Colonic mucosa (tissue), 4 donors: ENCODE measurements at regions not wholly inside any gene's neighbourhood (a gene's known extent, or its start where the extent isn't known, plus 50 kb on each side); places are given as distances from the start of the nearest gene placed in this dataset.

ENCODE experiments used
- DNase-seq: peaks from one replicate; pipeline ENCODE4 v3.0.0-alpha.2; 2020
- H3K27ac ChIP-seq: fragments of 200-600 bp; one replicate; pipeline ENCODE4 v1.8.0; 2021
- H3K27me3 ChIP-seq: fragments of 200-600 bp; one replicate; pipeline ENCODE4 v1.8.0; 2021
- H3K36me3 ChIP-seq: fragments of 200-600 bp; one replicate; pipeline ENCODE4 v1.8.0; 2021
- H3K4me1 ChIP-seq: fragments of 200-600 bp; one replicate; pipeline ENCODE4 v1.8.0; 2021; ENCODE audit warnings: mild to moderate bottlenecking
- H3K4me3 ChIP-seq: fragments of 200-600 bp; one replicate; pipeline ENCODE4 v1.8.0; 2021
- H3K9ac ChIP-seq, 2 donors: one replicate each; pipeline ENCODE4 v1.7.0; 2013; ENCODE audit warnings: control low read depth in 2 of 2, low read depth in 2 of 2, low read length in 2 of 2
- H3K9me3 ChIP-seq: fragments of 200-600 bp; one replicate; pipeline ENCODE4 v1.8.0; 2021
- intact Hi-C: fragments of 100-400 bp; cut with DNase I; formaldehyde crosslinking; loops from one replicate; pipeline ENCODE4 v1.14.1; 2022
- TF ChIP-seq, protein P1 (sequence below): fragments of 200-600 bp; IDR thresholded peaks from one replicate; pipeline ENCODE4 v1.8.0; 2022; ENCODE audit warnings: antibody characterized with exemption, mild to moderate bottlenecking
- donor health status: healthy.
- donor health status: DM: no; HTN: no; CAD: no.
- donor health status: DM: no; HTN: no; CAD: no.

DNA sequence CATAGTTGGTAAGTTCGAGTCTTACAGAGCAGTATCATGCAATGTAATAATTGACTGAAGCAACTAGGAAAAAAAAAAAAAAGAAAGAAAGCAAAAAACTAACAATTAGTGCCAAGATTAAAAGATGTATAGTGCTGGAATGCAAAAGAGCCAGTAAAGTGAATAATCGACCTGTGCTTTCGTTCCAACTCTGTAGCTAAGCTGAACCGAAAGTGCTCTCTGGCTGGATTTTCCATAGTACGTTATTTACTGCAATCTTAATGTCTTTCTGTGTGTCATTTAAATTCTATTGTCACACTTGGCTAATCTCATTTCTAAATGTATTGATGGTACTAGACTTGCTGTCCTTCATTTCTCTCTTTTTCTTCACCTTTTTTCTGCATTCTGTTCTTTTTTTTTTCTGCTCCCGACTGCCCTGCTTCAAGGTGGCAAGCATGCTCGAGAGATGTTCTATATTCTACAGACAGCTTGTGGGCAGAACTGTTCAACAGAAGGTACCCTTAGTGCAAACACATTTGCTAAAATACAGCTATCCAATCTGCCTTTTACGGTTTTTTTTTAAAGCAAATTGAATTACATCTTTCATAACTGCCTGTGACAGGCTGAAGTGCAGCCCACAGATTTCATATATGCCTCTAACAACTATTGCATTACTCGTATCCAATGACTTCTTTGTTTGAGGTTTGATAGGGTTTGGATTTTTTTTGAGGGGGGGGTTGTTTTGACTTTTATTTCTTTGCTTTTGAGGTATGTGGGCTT lies 204.2 kb upstream of the MTNR1B start:
- Histone ChIP-seq H3K4me3 (no peak overlapping the region), H3K4me1 (no peaks in the 10 kb centered on the region), H3K27ac (no peak overlapping the region), H3K36me3 (no peaks in the 10 kb centered on the region), H3K9me3 (no peaks in the 10 kb centered on the region), H3K9ac (no peak overlapping the region), H3K27me3 (no peaks in the 10 kb centered on the region)
- intact Hi-C loops, result no loop called here
- no peak for DNase-seq
- TF ChIP-seq, protein P1, sequence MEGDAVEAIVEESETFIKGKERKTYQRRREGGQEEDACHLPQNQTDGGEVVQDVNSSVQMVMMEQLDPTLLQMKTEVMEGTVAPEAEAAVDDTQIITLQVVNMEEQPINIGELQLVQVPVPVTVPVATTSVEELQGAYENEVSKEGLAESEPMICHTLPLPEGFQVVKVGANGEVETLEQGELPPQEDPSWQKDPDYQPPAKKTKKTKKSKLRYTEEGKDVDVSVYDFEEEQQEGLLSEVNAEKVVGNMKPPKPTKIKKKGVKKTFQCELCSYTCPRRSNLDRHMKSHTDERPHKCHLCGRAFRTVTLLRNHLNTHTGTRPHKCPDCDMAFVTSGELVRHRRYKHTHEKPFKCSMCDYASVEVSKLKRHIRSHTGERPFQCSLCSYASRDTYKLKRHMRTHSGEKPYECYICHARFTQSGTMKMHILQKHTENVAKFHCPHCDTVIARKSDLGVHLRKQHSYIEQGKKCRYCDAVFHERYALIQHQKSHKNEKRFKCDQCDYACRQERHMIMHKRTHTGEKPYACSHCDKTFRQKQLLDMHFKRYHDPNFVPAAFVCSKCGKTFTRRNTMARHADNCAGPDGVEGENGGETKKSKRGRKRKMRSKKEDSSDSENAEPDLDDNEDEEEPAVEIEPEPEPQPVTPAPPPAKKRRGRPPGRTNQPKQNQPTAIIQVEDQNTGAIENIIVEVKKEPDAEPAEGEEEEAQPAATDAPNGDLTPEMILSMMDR, result no peak

DNA sequence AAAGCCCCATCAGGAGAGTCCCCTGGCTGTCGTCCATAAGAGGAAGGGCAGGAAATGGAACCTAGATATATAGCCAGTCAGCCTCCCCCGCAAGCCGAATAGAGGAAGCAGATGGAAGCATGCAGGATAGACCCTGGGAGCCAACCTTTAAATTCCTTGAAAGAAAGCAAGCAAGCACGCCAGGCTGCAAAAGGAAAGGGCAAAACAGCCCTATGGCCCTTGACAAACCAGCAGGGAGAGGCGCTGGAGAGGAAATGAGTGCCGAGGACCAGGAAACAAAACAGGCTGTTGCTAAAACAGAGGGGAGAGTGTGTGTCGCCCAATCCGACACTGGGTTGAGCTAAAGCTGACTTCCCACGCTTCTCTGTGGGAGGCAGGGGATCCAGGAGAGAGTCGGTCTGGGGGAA lies 203.5 kb upstream of the MTNR1B start:
- Histone ChIP-seq H3K36me3 (no peaks in the 10 kb centered on the region), H3K27me3 (no peaks in the 10 kb centered on the region), H3K4me3 (no peak overlapping the region), H3K4me1 (no peaks in the 10 kb centered on the region), H3K27ac (no peak overlapping the region), H3K9ac (no peak overlapping the region), H3K9me3 (no peaks in the 10 kb centered on the region)
- peak; percentile 17 for DNase-seq
- intact Hi-C loops, result no loop called here
- TF ChIP-seq, protein P1, result no peak

DNA sequence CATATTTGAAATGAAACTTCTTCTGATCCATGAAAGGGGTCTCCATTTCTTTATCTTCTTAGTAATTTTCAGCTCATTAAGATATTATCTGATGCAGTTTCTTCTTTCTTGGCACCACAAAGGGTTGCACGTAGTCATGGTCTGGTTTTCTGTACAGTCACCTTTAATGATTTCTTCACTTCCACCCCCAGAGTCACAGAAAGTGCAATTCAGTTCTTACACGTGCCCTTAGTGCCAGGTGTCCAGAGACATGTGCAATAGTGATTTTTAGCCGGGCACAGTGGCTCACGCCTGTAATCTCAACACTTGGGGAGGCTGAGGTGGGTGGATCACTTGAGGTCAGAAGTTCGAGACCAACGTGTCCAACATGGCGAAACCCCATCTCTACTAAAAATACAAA lies 202.8 kb upstream of the MTNR1B start:
- Histone ChIP-seq H3K27ac (no peak overlapping the region), H3K9ac (no peak overlapping the region), H3K4me1 (no peaks in the 10 kb centered on the region), H3K27me3 (no peaks in the 10 kb centered on the region), H3K36me3 (no peaks in the 10 kb centered on the region), H3K4me3 (no peak overlapping the region), H3K9me3 (no peaks in the 10 kb centered on the region)
- intact Hi-C loops, result no loop called here
- DNase-seq, result no peak
- TF ChIP-seq, protein P1, result no peak

DNA sequence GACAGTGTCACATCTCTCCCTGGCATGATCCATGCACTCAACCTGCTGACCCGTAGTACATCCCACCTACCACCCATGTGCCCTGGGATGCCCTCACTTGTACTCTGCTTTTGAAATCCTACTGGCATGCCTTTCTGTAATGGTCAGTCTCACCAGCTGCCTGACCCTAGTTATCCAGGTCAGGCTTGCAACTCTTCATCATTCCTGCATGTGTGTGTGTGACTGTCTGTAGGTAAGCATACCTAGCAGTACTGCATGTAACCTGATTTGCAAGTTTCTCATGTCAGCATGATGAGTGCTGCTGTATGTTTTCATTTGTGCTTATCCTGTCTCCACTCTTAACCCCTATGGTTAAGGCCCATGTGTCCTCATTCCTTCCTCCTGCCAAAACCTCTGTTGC lies 202.0 kb upstream of the MTNR1B start:
- H3K27me3 ChIP-seq, result no peaks in the 10 kb centered on the region

DNA sequence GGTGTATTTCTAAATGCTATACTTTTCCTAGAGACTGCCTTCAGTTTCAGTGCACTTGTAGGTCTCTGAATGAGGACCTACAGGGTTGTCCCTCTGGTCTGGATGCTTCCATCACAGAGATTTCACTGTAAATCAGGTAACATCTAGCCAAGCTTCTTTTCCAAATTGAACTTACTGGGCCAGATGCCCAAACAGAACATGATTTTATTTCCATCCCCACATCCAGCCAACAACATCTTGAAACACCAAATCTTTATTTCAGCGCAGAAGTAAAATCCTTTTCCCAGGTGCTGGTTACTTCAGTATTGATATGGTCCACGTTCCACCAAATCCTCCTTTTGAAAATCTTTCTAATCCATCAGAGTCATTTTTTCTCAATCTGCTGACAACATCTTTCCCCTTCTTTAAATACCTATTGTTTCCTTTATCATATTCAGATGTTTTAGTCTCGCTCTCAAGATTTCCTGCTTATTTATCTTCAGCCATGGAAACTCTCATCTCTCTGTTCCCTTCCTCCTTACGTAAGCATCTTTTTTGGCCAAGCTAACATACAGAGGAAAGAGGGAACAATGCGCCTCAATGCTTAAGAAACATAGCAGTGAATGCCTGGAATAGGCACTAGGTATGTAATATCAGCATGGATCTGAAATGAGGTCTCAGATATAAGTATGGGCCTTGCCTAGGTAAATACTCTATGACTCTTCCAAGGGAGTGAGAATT lies 201.2 kb upstream of the MTNR1B start:
- TF ChIP-seq, protein P1, result no peak
- intact Hi-C loops, result no loop called here

More for the DNA sequence above, 202.0 kb upstream of the MTNR1B start:
- H3K9me3 ChIP-seq, result no peaks in the 10 kb centered on the region
- H3K27ac ChIP-seq, result no peak overlapping the region
- H3K4me3 ChIP-seq, result no peak overlapping the region
- H3K36me3 ChIP-seq, result no peaks in the 10 kb centered on the region
- TF ChIP-seq, protein P1, result no peak
- intact Hi-C loops, result no loop called here
- H3K4me1 ChIP-seq, result no peaks in the 10 kb centered on the region
- H3K9ac ChIP-seq, result no peak overlapping the region
- no peak for DNase-seq

More for the DNA sequence above, 201.2 kb upstream of the MTNR1B start:
- Histone ChIP-seq H3K9me3 (no peaks in the 10 kb centered on the region), H3K4me3 (no peak overlapping the region), H3K36me3 (no peaks in the 10 kb centered on the region), H3K4me1 (no peaks in the 10 kb centered on the region), H3K27me3 (no peaks in the 10 kb centered on the region), H3K9ac (no peak overlapping the region), H3K27ac (no peak overlapping the region)
- DNase-seq, result no peak
